GM12892 (cell line): ENCODE measurements at regions not wholly inside any gene's neighbourhood (a gene's known extent, or its start where the extent isn't known, plus 50 kb on each side); places are given as distances from the start of the nearest gene placed in this dataset.

Source experiments
- POLR2A ChIP-seq: IDR thresholded peaks from 2 replicates; pipeline ENCODE4 v1.6.1; 2011; ENCODE audit warnings: low read depth, low read length, control low read depth
- POLR2AphosphoS5 ChIP-seq: IDR thresholded peaks from 2 replicates; pipeline ENCODE4 v1.6.1; 2011; ENCODE audit warnings: low read depth, low read length, control low read depth
- TAF1 ChIP-seq: IDR thresholded peaks from 2 replicates; pipeline ENCODE4 v1.6.1; 2011; ENCODE audit warnings: low read depth, mild to moderate bottlenecking, control low read depth, low read length, borderline replicate concordance

- TF ChIP-seq POLR2A (no peak), TAF1 (no peak), POLR2AphosphoS5 (no peak)
These were observed 80.8 kb downstream of the EMP1 start for GRCh38 chr12:13277293-13277692.
